NB4 (cell line): ENCODE measurements at regions not wholly inside any gene's neighbourhood (a gene's known extent, or its start where the extent isn't known, plus 50 kb on each side); places are given as distances from the start of the nearest gene placed in this dataset.

Source experiments
- MYC ChIP-seq: IDR thresholded peaks from 2 replicates; pipeline ENCODE4 v1.6.1; 2011; ENCODE audit warnings: low read depth, low read length
- TF ChIP-seq, protein P1 (sequence below): IDR thresholded peaks from one replicate; pipeline ENCODE4 v1.5.1; 2012; ENCODE audit warnings: low read depth, low read length
- TF ChIP-seq, protein P2 (sequence below): IDR thresholded peaks from 2 replicates; pipeline ENCODE4 v1.6.1; 2011; ENCODE audit warnings: low read depth, low read length

GRCh38 chr9:29647451-29647850 is 2074.2 kb upstream of the C9orf72 start:
- TF ChIP-seq, protein P1, sequence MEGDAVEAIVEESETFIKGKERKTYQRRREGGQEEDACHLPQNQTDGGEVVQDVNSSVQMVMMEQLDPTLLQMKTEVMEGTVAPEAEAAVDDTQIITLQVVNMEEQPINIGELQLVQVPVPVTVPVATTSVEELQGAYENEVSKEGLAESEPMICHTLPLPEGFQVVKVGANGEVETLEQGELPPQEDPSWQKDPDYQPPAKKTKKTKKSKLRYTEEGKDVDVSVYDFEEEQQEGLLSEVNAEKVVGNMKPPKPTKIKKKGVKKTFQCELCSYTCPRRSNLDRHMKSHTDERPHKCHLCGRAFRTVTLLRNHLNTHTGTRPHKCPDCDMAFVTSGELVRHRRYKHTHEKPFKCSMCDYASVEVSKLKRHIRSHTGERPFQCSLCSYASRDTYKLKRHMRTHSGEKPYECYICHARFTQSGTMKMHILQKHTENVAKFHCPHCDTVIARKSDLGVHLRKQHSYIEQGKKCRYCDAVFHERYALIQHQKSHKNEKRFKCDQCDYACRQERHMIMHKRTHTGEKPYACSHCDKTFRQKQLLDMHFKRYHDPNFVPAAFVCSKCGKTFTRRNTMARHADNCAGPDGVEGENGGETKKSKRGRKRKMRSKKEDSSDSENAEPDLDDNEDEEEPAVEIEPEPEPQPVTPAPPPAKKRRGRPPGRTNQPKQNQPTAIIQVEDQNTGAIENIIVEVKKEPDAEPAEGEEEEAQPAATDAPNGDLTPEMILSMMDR: no peak
- TF ChIP-seq, protein P2, sequence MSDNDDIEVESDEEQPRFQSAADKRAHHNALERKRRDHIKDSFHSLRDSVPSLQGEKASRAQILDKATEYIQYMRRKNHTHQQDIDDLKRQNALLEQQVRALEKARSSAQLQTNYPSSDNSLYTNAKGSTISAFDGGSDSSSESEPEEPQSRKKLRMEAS: no peak
- TF ChIP-seq MYC: no peak
